ENCODE measurements at regions not wholly inside any gene's neighbourhood (a gene's known extent, or its start where the extent isn't known, plus 50 kb on each side); places are given as distances from the start of the nearest gene placed in this dataset.

DNA sequence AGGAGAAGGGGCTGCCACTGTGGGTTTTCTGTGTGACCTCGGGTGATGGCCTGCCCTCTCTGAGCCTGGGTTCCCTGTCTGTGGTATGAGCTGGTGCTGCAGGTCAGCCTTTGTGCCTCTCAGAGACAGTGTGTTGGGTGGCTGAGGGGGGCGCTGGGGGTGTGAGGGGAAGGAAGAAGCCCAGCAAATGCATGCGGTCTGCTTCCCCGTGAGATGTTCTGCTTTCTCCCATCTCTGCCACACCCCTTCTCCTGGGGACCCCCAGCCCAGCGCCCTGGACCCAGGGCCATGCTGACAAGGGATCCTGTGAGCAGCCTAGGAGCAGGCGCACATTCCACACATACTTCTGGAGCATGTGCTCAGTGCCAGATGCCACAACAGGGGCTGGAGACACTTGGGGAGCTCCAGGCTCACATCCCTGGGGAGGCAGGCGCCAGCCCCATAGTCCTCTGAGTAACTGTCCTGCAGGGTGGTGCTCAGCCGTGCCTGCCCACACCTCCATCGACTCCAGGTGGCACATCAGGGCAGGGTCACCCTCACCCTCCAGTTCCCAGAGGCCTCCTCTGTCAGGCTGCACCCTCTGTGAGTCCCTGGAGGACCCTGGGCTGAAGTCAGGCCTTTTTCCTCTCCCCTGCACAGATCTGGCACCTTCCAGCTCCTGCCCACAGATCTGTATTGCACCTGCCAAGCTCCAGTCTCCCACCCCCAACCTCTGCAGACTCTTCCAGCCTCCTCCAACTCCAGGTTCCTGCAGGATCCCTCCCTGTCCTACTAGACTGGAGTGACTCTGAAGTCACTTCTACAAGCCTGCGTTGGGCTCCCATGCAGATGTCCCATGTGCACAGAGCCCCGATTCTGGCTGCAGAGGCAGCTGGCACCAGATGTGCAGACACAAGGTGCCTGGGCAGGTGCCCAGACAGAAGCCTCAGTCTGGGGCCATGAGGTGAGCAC, 205.6 kb downstream of the KIF26A start:
- no peak overlapping the region for H3K27ac ChIP-seq (ENCODE audit: low read length)
- H3K4me3 ChIP-seq (ENCODE audit: low read depth in 1 of 2, low read length in 2 of 2), result no peak overlapping the region
- H4K20me1 ChIP-seq (ENCODE audit: insufficient read depth, low read length), result no peaks in the 10 kb centered on the region; the same call in 1 of the 2 replicates
- no peak overlapping the region for H2AFZ ChIP-seq (ENCODE audit: low read depth, low read length)
- H3K36me3 ChIP-seq (ENCODE audit: insufficient read depth, low read length), result no peaks in the 10 kb centered on the region
- ATAC-seq (ENCODE audit: insufficient read depth, low read depth) (no peak), DNase-seq (no peak)
- no peak overlapping the region for H3K4me2 ChIP-seq (ENCODE audit: insufficient read depth, low read length)
- no peak overlapping the region for H3K9ac ChIP-seq (ENCODE audit: low read depth, low read length)
- H3K9me3 ChIP-seq (ENCODE audit: insufficient read depth, low read length, severe bottlenecking), result no peaks in the 10 kb centered on the region
- no peaks in the 10 kb centered on the region for H3K4me1 ChIP-seq (ENCODE audit: insufficient read depth, low read length)
- H3K79me2 ChIP-seq (ENCODE audit: insufficient read depth, low read length), result no peaks in the 10 kb centered on the region
- TF ChIP-seq, protein P1, sequence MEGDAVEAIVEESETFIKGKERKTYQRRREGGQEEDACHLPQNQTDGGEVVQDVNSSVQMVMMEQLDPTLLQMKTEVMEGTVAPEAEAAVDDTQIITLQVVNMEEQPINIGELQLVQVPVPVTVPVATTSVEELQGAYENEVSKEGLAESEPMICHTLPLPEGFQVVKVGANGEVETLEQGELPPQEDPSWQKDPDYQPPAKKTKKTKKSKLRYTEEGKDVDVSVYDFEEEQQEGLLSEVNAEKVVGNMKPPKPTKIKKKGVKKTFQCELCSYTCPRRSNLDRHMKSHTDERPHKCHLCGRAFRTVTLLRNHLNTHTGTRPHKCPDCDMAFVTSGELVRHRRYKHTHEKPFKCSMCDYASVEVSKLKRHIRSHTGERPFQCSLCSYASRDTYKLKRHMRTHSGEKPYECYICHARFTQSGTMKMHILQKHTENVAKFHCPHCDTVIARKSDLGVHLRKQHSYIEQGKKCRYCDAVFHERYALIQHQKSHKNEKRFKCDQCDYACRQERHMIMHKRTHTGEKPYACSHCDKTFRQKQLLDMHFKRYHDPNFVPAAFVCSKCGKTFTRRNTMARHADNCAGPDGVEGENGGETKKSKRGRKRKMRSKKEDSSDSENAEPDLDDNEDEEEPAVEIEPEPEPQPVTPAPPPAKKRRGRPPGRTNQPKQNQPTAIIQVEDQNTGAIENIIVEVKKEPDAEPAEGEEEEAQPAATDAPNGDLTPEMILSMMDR (IDR thresholded peaks at IDR 0.05; ENCODE audit: borderline replicate concordance, extremely low read depth, low read length, poor library complexity, severe bottlenecking), result no peak
- no peak for TF ChIP-seq EZH2 (IDR thresholded peaks at IDR 0.05; ENCODE audit: borderline replicate concordance, low read depth, low read length, severe bottlenecking)
- H3K27me3 ChIP-seq (ENCODE audit: insufficient read depth, low read length, poor library complexity), result no peaks in the 10 kb centered on the region

DNA sequence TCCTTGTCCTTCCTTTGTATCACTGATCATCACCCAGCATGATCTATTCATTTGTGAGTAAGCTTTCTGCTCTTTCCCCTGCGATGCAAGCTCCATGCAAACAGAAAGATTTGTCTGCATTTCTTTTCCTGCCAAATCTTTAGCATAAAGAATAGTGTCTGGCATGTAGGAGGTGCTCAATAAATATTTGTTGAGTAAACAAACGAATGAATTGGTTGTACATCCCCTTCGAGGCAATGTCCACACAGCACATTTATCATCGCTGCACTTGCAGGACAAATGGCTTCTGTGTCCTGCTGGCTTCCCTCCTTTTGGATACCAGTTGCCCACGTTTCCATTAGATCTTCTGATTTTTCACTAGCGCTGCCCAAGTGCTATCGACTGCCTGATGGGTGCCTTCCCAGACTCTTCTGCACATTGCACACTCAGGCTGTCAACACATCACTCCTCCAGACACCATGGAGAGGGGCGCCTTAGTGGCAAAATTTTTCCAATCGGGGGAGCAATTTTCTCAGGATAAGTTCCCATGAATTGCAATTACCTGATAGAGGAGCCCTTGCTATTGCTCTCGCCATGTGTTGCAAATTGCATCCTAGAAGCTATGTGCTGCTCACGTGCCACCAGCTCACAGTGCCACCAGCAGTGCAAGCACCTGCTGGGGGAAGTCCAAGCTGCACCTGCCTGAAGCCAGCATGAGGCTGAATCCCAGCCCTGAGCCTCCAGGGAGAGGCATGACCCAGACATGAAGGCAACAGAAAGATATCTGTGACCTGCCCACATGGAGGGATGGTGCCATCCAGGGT, 206.6 kb downstream of the KIF26A start:
- H3K79me2 ChIP-seq (ENCODE audit: insufficient read depth, low read length), result no peaks in the 10 kb centered on the region
- no peaks in the 10 kb centered on the region for H3K27me3 ChIP-seq (ENCODE audit: insufficient read depth, low read length, poor library complexity)
- no peak overlapping the region for H3K4me3 ChIP-seq (ENCODE audit: low read depth in 1 of 2, low read length in 2 of 2)
- TF ChIP-seq, protein P1 (IDR thresholded peaks at IDR 0.05; ENCODE audit: borderline replicate concordance, extremely low read depth, low read length, poor library complexity, severe bottlenecking), result no peak
- no peak for TF ChIP-seq EZH2 (IDR thresholded peaks at IDR 0.05; ENCODE audit: borderline replicate concordance, low read depth, low read length, severe bottlenecking)
- no peak for ATAC-seq (ENCODE audit: insufficient read depth, low read depth)
- H3K4me2 ChIP-seq (ENCODE audit: insufficient read depth, low read length), result no peak overlapping the region
- no peak overlapping the region for H2AFZ ChIP-seq (ENCODE audit: low read depth, low read length)
- no peaks in the 10 kb centered on the region; the same call in 1 of the 2 replicates for H4K20me1 ChIP-seq (ENCODE audit: insufficient read depth, low read length)
- H3K9ac ChIP-seq (ENCODE audit: low read depth, low read length), result no peak overlapping the region
- no peaks in the 10 kb centered on the region for H3K36me3 ChIP-seq (ENCODE audit: insufficient read depth, low read length)
- no peak overlapping the region for H3K27ac ChIP-seq (ENCODE audit: low read length)
- H3K9me3 ChIP-seq (ENCODE audit: insufficient read depth, low read length, severe bottlenecking), result no peaks in the 10 kb centered on the region
- DNase-seq, result no peak
- H3K4me1 ChIP-seq (ENCODE audit: insufficient read depth, low read length), result no peaks in the 10 kb centered on the region

DNA sequence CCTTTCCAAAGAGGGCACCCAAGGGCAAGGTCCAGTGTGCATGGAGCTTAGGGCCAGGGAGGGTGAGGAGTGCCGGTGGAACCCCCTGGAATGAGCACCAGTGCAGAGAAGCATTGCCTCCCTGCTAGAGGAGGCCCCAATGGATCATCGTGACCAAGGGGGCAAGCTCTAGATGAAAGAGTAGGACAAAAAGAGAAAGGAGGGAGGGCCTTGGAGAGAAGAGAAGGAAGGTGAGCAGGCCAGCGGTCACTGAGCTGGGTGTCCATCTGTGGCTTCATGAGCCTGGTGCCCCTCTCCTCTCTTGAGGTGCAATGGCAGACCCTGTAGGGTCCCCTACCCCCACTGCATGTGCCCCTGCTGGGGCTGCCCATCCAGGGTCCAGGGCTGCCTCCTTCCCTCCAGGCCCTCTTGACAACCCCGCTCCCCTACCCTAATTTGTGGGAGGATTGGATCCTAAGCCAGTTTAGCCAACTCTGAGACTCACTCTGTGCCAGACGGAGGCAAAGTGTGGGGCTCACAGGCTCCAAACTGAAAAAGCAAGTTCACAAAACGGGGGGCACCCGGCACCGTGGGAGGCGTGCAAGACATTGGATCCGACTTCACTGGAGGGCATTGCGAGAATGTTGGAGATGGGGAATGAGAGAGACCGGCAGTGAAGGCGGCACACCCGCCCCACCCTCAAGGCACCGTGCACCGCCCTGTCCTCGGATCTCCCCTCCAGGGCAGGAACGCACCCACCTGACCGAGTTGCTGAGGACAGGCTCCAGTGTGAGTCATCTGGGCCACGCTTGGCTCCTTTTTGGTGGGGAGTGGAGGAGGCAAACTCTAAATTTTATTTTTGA, 207.5 kb downstream of the KIF26A start:
- no peak overlapping the region for H3K9ac ChIP-seq (ENCODE audit: low read depth, low read length)
- no peaks in the 10 kb centered on the region for H3K27me3 ChIP-seq (ENCODE audit: insufficient read depth, low read length, poor library complexity)
- TF ChIP-seq, protein P1 (IDR thresholded peaks at IDR 0.05; ENCODE audit: borderline replicate concordance, extremely low read depth, low read length, poor library complexity, severe bottlenecking), result no peak
- no peak for TF ChIP-seq EZH2 (IDR thresholded peaks at IDR 0.05; ENCODE audit: borderline replicate concordance, low read depth, low read length, severe bottlenecking)
- no peaks in the 10 kb centered on the region for H3K9me3 ChIP-seq (ENCODE audit: insufficient read depth, low read length, severe bottlenecking)
- H3K27ac ChIP-seq (ENCODE audit: low read length), result no peak overlapping the region
- no peaks in the 10 kb centered on the region for H3K4me1 ChIP-seq (ENCODE audit: insufficient read depth, low read length)
- ATAC-seq (ENCODE audit: insufficient read depth, low read depth) (no peak), DNase-seq (no peak)
- no peak overlapping the region for H2AFZ ChIP-seq (ENCODE audit: low read depth, low read length)
- H3K4me3 ChIP-seq (ENCODE audit: low read depth in 1 of 2, low read length in 2 of 2), result no peak overlapping the region
- no peaks in the 10 kb centered on the region; the same call in 1 of the 2 replicates for H4K20me1 ChIP-seq (ENCODE audit: insufficient read depth, low read length)
- no peaks in the 10 kb centered on the region for H3K36me3 ChIP-seq (ENCODE audit: insufficient read depth, low read length)
- no peak overlapping the region for H3K4me2 ChIP-seq (ENCODE audit: insufficient read depth, low read length)
- H3K79me2 ChIP-seq (ENCODE audit: insufficient read depth, low read length), result no peaks in the 10 kb centered on the region
